Left renal pelvis (tissue), 4 donors: ENCODE measurements at regions not wholly inside any gene's neighbourhood (a gene's known extent, or its start where the extent isn't known, plus 50 kb on each side); places are given as distances from the start of the nearest gene placed in this dataset.
A peak's percentile ranks its signal among the peaks of the same experiment; 100 is the strongest.
"Not testable (repeated sequence)": the region's sequence is repeated elsewhere in the genome, so short reads cannot be mapped to it uniquely, and the experiment has no call there.

Source experiments
- DNase-seq, 4 donors: peaks; one replicate each; pipeline ENCODE4 v3.0.0-alpha.2; 2013; ENCODE audit warnings: low read depth in 4 of 4, low spot score in 3 of 4

DNA sequence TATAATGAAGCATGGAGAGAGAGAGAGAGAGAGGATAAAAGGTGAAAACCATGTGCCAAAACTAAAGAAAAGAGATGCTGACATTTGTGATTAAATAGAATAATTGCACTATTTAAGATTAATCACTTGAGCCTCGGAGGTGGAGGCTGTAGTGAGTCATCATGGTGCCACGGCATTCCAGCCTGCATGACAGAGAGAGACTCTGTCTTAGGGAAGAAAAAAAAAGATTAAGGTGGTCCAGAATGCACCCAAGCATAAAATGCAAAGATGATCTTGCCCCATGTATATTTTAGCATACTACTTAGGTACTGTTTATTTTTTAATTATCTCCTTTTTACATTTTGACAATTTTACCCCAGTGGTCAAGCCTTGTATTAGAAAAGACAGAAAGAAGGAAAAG, 742.5 kb downstream of the SPATA31A1 start:
- not testable (repeated sequence) for DNase-seq

DNA sequence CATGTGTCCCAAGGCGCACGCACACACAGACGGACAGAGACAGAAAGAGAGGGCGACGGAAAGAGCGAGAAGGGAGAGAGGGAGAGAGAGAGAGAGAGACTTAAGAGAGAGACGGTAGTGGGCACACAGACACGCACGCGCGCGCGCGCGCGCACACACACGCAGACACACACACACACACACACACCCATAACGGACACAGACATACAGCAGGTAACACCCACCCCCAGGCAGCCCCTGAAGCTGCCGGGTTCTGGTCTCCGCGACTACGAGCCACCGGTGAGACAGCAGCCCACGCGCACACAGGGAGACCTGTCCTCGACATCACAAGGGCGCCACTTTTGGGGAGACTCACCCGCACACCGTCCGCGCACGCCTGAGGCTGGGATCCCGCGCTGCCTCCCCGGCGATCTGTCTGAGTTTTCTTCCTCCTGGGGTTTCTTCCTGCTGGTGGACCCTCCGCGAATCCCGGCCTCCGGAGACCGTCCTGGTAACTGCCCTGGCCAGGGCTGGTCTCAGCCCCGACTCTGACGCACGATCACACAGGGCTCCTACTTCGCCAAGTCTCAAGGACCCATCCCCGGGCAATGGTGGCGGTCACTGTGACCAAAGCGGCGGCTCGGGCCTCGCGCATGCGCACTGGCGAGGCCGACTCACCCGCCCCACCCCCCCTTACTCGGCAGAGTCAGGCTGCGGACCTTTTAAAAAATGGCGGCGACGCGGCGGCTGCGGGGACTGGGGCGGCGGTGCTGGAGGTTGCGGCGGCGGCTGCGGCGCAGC, 750.7 kb downstream of the SPATA31A1 start:
- DNase-seq, result peak in 1 of 4 donors; percentile 37

GRCh38 chr9:40106783-40107248, 751.3 kb downstream of the SPATA31A1 start:
- not testable (repeated sequence) for DNase-seq

GRCh38 chr9:40107251-40107650, 751.8 kb downstream of the SPATA31A1 start:
- DNase-seq, result not testable (repeated sequence)

DNA sequence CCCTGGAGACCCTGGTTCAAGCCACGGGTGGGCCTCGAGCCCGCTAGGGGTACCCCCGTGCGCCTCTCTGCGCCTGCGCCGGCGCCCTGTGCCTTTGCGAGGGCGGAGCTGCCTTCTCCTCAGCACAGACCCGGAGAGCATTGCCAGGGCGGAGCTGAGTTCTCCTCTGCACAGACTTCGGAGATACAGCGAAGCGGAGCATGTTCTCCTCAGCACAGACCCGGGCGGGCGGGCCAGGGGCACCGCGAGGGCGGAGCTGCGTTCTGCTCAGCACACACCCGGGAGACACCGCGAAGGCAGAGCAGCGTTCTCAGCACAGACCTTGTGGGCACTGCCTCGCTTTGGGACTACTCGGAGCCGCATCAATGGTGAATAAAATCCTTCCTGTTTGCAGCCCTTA, 753.0 kb downstream of the SPATA31A1 start:
- not testable (repeated sequence) for DNase-seq

DNA sequence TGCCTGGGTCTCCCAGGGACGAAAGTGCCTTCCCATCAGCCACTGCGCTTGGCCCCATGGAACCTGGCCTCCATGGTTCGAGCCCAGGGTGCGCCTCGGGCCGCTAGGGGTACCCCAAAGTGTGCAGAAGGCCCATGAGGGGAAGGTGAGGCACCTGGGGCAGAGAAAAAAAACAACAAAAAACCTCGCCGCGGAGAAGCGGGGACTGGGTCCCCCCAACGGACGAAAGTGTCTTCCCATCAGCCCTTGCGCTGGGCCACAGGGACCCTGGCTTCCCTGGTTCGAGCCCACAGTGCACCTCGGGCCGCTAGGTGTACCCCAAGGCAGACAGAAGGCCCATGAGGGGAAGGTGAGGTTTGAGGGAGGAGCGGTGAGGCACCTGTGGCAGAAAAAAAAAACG, 755.3 kb downstream of the SPATA31A1 start:
- not testable (repeated sequence) for DNase-seq

- DNase-seq, result not testable (repeated sequence)
Measured at GRCh38 chr9:40111571-40111970, 756.1 kb downstream of the SPATA31A1 start.

- not testable (repeated sequence) for DNase-seq
Measured at GRCh38 chr9:40130598-40130997, 775.1 kb downstream of the SPATA31A1 start.

GRCh38 chr9:40169204-40169603, 813.7 kb downstream of the SPATA31A1 start:
- DNase-seq, result not testable (repeated sequence)

DNA sequence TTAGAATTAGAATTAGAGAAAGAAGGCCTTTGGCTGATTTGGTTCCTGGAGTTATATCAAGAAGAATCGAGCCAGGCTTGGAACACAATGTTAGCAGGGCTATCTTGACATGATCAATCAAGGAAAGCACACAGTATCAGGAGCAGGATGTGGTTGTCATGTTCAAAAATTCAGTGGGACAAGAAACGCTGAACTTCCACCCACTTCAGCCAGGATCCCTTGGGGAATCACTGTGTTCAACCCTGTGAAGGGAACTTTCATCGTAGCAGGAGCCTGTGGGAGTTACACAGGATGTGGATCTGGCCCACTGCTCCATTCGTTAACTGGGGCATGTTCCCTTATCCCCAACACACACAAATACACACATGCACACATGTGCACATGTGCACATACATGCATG, 817.8 kb downstream of the SPATA31A1 start:
- DNase-seq, result not testable (repeated sequence)

- DNase-seq, result not testable (repeated sequence)
Measured at GRCh38 chr9:40174035-40174434, 818.6 kb downstream of the SPATA31A1 start.

- DNase-seq, result not testable (repeated sequence)
Measured at GRCh38 chr9:40177403-40177802, 821.9 kb downstream of the SPATA31A1 start.

- not testable (repeated sequence) for DNase-seq
Measured at GRCh38 chr9:40191403-40191802, 835.9 kb downstream of the SPATA31A1 start.

GRCh38 chr9:40192162-40192561, 836.7 kb downstream of the SPATA31A1 start:
- DNase-seq, result not testable (repeated sequence)

DNA sequence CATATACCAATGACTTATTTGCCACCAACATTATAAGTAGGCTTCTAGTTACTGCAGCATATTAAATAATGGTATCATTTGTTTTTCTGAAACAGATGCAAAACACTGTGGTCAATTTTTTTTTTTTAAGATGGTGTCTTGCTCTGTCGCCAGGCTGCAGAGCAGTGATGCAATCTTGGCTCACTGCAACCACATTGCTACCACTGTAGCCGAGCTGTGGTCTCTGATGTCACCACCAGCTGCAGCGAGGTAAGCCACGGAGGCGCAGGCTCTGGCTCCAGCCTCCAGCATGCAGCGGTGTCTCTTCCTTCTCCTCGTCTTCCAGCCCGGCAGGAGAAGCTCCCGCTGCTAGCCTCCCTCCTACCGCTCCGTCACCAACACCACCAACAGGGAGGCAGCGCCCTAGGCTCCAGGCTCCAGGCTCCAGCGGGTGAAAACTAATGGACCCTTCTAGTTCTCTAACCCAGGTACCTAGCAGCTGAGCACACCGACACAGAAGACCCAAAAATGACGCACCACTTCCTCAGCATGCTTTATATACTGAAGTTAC, 840.8 kb downstream of the SPATA31A1 start:
- not testable (repeated sequence) for DNase-seq

- not testable (repeated sequence) for DNase-seq
Measured at GRCh38 chr9:40196803-40197202, 841.3 kb downstream of the SPATA31A1 start.

DNA sequence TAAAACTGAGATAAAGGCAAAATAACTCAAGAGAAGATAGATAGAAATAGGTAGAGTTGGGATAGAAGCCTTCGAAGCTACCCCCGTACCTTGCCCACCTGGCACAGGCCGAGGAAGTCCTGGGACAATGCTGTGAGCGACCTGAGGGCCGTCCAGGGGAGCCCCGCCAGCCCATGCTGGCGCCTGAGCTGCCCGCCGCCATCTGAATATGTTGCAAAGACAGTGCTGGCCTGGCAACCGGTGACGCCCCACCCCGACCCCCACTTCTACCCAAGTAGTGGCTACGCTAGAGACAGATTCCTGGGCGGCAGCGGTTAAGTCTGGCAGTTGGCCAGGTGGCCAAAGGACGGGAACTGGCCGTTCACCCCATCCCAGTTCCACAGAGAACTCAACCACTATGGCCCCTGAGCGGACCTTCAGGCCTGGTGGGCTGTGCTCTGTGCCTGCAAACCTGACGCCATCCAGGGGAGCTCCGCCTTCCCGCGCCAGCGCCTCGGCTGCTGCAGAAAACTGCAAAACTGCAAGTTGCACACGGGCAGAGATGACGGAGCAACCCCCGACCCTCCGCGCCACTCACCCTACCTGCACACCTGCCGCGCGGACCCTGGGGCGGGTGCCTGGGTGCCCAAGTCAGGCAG, 866.2 kb downstream of the SPATA31A1 start:
- not testable (repeated sequence) for DNase-seq

GRCh38 chr9:40222617-40223200, 867.2 kb downstream of the SPATA31A1 start:
- not testable (repeated sequence) for DNase-seq

DNA sequence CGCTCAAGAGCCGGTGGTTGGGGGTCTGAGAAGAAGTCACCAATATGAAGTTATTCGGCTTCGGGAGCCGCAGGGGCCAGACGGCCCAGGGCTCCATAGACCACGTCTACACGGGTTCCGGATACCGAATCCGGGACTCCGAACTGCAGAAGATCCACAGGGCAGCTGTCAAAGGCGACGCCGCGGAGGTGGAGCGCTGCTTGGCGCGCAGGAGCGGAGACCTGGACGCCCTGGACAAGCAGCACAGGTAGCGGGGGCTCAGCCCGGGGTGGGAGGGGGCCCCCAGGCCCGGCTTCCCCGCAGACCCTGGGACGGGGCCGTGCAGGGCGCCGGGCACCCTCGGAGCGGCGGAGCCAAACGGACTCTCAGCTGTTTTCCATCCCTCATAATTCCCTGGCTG, 867.9 kb downstream of the SPATA31A1 start:
- DNase-seq, result not testable (repeated sequence)
